ENCODE measurements at regions not wholly inside any gene's neighbourhood (a gene's known extent, or its start where the extent isn't known, plus 50 kb on each side); places are given as distances from the start of the nearest gene placed in this dataset.

DNA sequence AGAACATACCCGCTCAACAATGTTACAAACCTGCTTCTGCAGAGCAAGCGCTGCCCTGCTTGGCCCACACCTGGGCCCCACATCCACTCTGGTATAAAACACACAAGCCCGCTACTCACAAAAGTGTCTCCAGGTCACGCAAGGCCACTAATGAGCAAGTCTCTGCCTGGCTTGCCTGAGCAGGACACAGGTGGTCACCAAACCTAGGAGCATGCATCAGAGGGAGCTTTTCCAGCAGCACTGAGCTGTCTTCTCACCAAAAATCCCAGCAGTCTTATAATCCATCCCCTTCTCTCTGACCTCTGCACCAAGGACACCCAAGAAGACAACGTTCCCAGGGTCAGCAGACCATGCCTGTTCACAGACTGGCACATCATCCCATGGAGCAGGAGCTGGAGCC, 100.8 kb downstream of the DLL1 start:
- Histone ChIP-seq H3K4me1 (ENCODE audit: control insufficient read depth, insufficient read depth, low read length) (no peaks in the 10 kb centered on the region), H3K27me3 (ENCODE audit: control insufficient read depth in 1 of 2, insufficient read depth in 2 of 2, low read length in 2 of 2) (peaks cover 3% of the 10 kb centered on the region in 2 donors), H3K4me3 (ENCODE audit: low read length in 2 of 2) (no peak overlapping the region), H3K27ac (ENCODE audit: low read length) (no peak overlapping the region), H3K9ac (ENCODE audit: low read length in 2 of 2) (no peak overlapping the region), H3K36me3 (ENCODE audit: control insufficient read depth in 2 of 2, insufficient read depth in 2 of 2, low read length in 2 of 2) (no peaks in the 10 kb centered on the region), H3K9me3 (ENCODE audit: control insufficient read depth in 2 of 2, low read length in 2 of 2) (no peaks in the 10 kb centered on the region)

DNA sequence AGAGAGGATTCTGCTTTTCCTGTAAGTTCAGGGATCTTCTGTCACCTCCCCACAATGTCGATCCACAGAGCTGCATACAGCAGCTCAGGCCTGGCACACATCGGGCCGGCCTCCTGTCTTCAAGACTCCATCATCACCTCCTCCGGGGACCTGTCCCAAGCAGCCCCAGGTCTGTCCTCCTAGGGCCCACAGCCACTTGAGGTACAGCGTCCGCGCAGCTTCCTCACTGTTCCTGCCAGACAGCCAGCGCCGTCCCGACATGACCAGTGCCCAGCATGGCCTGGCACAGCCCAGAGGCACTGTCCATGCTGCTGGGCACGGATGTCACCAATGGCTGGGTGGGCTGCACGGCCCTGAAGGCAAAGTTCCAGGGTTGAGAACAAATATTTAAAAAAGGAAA, 101.6 kb downstream of the DLL1 start:
- Histone ChIP-seq H3K27me3 (ENCODE audit: control insufficient read depth in 1 of 2, insufficient read depth in 2 of 2, low read length in 2 of 2) (peaks cover 3% of the 10 kb centered on the region in 2 donors), H3K27ac (ENCODE audit: low read length) (no peak overlapping the region), H3K4me1 (ENCODE audit: control insufficient read depth, insufficient read depth, low read length) (no peaks in the 10 kb centered on the region), H3K9ac (ENCODE audit: low read length in 2 of 2) (no peak overlapping the region), H3K36me3 (ENCODE audit: control insufficient read depth in 2 of 2, insufficient read depth in 2 of 2, low read length in 2 of 2) (no peaks in the 10 kb centered on the region), H3K9me3 (ENCODE audit: control insufficient read depth in 2 of 2, low read length in 2 of 2) (no peaks in the 10 kb centered on the region), H3K4me3 (ENCODE audit: low read length in 2 of 2) (no peak overlapping the region)

- Histone ChIP-seq H3K27me3 (ENCODE audit: control insufficient read depth in 1 of 2, insufficient read depth in 2 of 2, low read length in 2 of 2) (peaks cover 3% of the 10 kb centered on the region in 2 donors), H3K4me1 (ENCODE audit: control insufficient read depth, insufficient read depth, low read length) (no peaks in the 10 kb centered on the region), H3K9me3 (ENCODE audit: control insufficient read depth in 2 of 2, low read length in 2 of 2) (no peaks in the 10 kb centered on the region), H3K27ac (ENCODE audit: low read length) (no peak overlapping the region), H3K36me3 (ENCODE audit: control insufficient read depth in 2 of 2, insufficient read depth in 2 of 2, low read length in 2 of 2) (no peaks in the 10 kb centered on the region), H3K9ac (ENCODE audit: low read length in 2 of 2) (no peak overlapping the region), H3K4me3 (ENCODE audit: low read length in 2 of 2) (no peak overlapping the region)
Measured at GRCh38 chr6:170188571-170189001, 102.3 kb downstream of the DLL1 start.

- Histone ChIP-seq H3K4me3 (ENCODE audit: low read length in 2 of 2) (no peak overlapping the region), H3K27me3 (ENCODE audit: control insufficient read depth in 1 of 2, insufficient read depth in 2 of 2, low read length in 2 of 2) (peaks cover 3% of the 10 kb centered on the region in 2 donors), H3K27ac (ENCODE audit: low read length) (no peak overlapping the region), H3K36me3 (ENCODE audit: control insufficient read depth in 2 of 2, insufficient read depth in 2 of 2, low read length in 2 of 2) (no peaks in the 10 kb centered on the region), H3K9ac (ENCODE audit: low read length in 2 of 2) (no peak overlapping the region), H3K9me3 (ENCODE audit: control insufficient read depth in 2 of 2, low read length in 2 of 2) (no peaks in the 10 kb centered on the region), H3K4me1 (ENCODE audit: control insufficient read depth, insufficient read depth, low read length) (no peaks in the 10 kb centered on the region)
Measured at GRCh38 chr6:170187669-170188566, 103.0 kb downstream of the DLL1 start.

DNA sequence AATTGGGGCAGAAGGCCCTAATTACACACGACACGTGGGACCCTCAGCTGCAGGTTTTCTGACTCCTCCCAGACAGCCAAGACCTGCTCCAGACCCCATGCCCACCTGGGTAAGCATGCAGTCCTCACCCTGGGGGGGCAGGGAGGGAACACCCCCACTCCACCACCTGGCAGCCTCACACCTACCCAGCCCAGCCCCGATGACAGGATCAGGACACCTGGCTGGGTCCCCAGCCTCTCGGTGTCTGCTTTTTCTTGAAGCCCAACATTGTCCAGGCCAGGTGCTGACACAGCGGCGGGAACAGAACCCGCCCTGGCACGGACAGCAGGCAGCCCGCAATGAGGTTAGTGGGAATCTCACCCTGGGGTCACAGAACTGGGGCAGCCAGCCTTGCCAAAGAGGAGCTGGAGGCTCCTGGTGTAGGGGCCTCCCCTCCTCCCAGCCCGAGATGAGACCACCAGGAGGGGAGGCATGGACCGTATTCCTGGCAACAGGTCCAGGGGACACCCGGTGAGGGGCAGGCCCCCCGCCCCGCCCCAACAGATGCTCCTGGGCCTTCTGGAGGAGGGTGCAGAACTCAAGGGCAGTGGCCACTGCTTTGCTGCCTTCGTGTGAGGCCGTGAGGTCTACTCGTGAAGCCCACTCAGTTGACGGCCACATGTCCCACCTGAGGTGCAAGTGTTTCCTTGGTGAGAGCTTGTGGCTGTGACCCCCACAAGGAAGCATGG, 103.8 kb downstream of the DLL1 start:
- no peak overlapping the region for H3K9ac ChIP-seq (ENCODE audit: low read length in 2 of 2)
- no peak overlapping the region for H3K27ac ChIP-seq (ENCODE audit: low read length)
- no peaks in the 10 kb centered on the region for H3K36me3 ChIP-seq (ENCODE audit: control insufficient read depth in 2 of 2, insufficient read depth in 2 of 2, low read length in 2 of 2)
- H3K27me3 ChIP-seq (ENCODE audit: control insufficient read depth in 1 of 2, insufficient read depth in 2 of 2, low read length in 2 of 2) = peaks cover 1 to 3% of the 10 kb centered on the region in 2 donors
- no peak overlapping the region for H3K4me3 ChIP-seq (ENCODE audit: low read length in 2 of 2)
- no peaks in the 10 kb centered on the region for H3K9me3 ChIP-seq (ENCODE audit: control insufficient read depth in 2 of 2, low read length in 2 of 2)
- H3K4me1 ChIP-seq (ENCODE audit: control insufficient read depth, insufficient read depth, low read length) = no peaks in the 10 kb centered on the region

DNA sequence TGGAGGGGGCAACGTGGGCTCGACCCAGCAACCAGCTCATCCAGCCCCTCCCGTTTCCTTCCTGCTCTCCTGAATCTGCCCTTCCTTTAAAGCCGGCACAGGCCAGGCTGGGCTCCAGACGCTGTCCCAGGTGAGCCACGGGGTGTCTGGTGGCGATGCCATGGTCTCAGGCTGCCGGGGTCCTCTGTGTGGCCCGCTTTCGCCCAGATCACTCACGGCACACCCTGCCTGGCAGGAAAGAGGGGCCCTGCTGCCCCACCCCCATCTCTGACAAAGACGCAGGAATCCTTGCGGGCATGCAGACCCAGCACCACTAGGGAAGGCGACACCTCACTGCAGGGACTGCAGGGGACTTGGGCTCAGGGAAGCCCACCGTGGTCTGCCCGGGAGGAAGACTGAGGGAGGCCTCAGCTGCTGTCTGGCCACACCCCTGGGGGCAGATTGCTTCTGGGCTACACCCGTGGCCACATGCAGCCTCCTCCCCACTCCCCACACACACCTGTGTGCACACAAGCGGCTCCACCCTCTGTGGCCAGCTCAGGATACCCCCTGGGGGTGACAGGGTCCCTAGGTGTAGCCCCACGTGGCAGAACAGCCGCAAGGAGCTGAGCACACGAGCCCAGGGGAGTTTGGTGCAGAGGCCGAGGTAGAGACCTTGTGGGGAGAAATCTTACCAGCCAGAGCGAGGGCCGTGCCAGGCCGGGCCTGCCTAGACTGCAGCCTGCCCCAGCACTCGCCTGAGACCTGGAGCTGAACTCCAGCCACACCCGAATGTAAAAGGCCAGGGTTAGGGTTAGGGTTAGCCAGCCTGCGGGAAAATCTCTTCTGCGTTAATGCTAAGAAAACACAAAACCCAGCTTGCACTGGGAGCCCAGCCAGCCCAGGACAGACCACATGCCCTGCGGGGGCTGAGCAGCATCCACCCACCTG, 104.6 kb downstream of the DLL1 start:
- Histone ChIP-seq H3K4me3 (ENCODE audit: low read length in 2 of 2) (no peak overlapping the region), H3K27me3 (ENCODE audit: control insufficient read depth in 1 of 2, insufficient read depth in 2 of 2, low read length in 2 of 2) (peaks cover 3% of the 10 kb centered on the region in 2 donors), H3K36me3 (ENCODE audit: control insufficient read depth in 2 of 2, insufficient read depth in 2 of 2, low read length in 2 of 2) (no peaks in the 10 kb centered on the region), H3K9ac (ENCODE audit: low read length in 2 of 2) (no peak overlapping the region), H3K9me3 (ENCODE audit: control insufficient read depth in 2 of 2, low read length in 2 of 2) (no peaks in the 10 kb centered on the region), H3K4me1 (ENCODE audit: control insufficient read depth, insufficient read depth, low read length) (no peaks in the 10 kb centered on the region), H3K27ac (ENCODE audit: low read length) (no peak overlapping the region)

DNA sequence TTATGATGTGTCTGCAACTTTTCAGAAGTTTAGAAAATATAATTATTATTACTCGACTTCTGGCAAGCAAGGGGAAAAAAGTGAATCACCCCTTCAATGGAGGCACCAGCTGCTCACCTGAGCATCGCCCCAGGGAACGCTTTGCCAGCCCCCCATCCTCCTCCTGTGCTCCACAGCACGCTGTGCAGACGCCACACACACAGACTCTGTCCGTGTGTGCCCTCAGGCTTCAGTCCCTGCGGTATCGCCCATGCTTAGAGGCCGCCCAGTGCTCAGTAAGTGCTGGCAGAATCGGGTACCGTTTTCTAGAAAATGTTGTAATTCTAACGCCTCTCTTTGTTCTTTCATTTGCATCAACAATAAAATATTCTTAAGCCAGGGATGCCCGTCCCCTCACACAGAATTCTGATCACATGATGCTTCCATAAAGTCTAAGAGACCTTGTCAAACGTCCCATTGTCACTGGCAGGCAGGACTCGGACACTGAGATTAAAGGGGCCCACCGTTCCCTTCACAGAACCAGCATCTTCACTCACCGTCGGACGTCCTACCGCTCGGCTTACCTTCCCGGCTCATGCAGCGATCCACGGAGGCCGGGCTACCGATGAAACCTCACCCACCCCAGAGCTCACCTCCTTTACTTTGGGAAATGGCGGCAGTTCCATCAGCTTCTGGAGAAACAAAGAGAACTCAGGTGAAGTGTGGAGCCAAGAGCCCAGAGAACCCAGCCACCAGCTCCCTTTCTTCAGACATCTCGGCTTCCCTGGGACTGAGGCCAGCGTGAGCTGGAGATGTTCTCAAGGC, 105.5 kb downstream of the DLL1 start:
- H3K36me3 ChIP-seq (ENCODE audit: control insufficient read depth in 2 of 2, insufficient read depth in 2 of 2, low read length in 2 of 2) = no peaks in the 10 kb centered on the region
- peaks cover 3 to 5% of the 10 kb centered on the region in 2 donors for H3K27me3 ChIP-seq (ENCODE audit: control insufficient read depth in 1 of 2, insufficient read depth in 2 of 2, low read length in 2 of 2)
- no peaks in the 10 kb centered on the region for H3K9me3 ChIP-seq (ENCODE audit: control insufficient read depth in 2 of 2, low read length in 2 of 2)
- H3K4me1 ChIP-seq (ENCODE audit: control insufficient read depth, insufficient read depth, low read length) = no peaks in the 10 kb centered on the region
- H3K4me3 ChIP-seq (ENCODE audit: low read length in 2 of 2) = no peak overlapping the region
- H3K27ac ChIP-seq (ENCODE audit: low read length) = no peak overlapping the region
- no peak overlapping the region for H3K9ac ChIP-seq (ENCODE audit: low read length in 2 of 2)

DNA sequence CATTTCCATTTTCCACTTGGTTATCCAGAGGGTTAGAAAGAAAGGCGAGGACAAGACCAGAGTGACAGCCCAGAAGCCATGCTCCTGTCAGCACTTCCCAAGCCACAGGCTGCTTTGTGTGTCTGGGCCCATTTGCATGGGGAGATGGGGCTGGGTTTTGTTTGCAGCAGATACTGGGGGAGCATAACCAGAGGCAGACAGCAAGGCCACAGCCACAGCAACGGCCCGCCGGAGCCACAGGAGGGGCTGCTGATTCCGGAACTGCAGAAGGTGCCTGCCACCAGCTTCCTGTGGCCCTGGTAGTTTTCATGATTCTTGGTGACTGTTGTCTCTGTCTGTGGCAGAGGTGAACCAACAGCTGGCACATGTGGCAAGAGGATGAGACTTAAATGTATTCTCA, 106.6 kb downstream of the DLL1 start:
- Histone ChIP-seq H3K27ac (ENCODE audit: low read length) (no peak overlapping the region), H3K4me1 (ENCODE audit: control insufficient read depth, insufficient read depth, low read length) (no peaks in the 10 kb centered on the region), H3K9me3 (ENCODE audit: control insufficient read depth in 2 of 2, low read length in 2 of 2) (no peaks in the 10 kb centered on the region), H3K36me3 (ENCODE audit: control insufficient read depth in 2 of 2, insufficient read depth in 2 of 2, low read length in 2 of 2) (no peaks in the 10 kb centered on the region), H3K9ac (ENCODE audit: low read length in 2 of 2) (no peak overlapping the region), H3K4me3 (ENCODE audit: low read length in 2 of 2) (no peak overlapping the region), H3K27me3 (ENCODE audit: control insufficient read depth in 1 of 2, insufficient read depth in 2 of 2, low read length in 2 of 2) (peaks cover 3 to 5% of the 10 kb centered on the region in 2 donors)

DNA sequence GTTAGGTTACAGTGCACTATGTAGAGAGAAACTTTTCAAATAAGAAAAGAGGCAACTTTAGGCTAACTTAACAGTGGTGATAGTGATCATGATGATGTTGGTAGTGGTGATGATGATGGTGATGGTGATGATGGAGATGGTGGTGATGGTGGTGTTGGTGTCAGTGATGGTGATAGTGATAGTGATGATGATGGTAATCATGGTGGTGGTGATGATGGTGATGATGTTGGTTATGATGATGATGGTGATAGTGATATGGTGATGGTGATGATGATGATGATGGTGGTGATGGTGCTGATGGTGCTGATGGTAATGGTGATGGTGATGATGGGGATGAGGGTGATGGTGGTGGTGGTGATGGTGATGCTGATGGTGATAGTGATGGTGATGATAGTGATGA, 107.4 kb downstream of the DLL1 start:
- Histone ChIP-seq H3K9ac (ENCODE audit: low read length in 2 of 2) (no peak overlapping the region), H3K36me3 (ENCODE audit: control insufficient read depth in 2 of 2, insufficient read depth in 2 of 2, low read length in 2 of 2) (no peaks in the 10 kb centered on the region), H3K4me3 (ENCODE audit: low read length in 2 of 2) (no peak overlapping the region), H3K27me3 (ENCODE audit: control insufficient read depth in 1 of 2, insufficient read depth in 2 of 2, low read length in 2 of 2) (peaks cover 5% of the 10 kb centered on the region in 2 donors), H3K9me3 (ENCODE audit: control insufficient read depth in 2 of 2, low read length in 2 of 2) (no peaks in the 10 kb centered on the region), H3K4me1 (ENCODE audit: control insufficient read depth, insufficient read depth, low read length) (no peaks in the 10 kb centered on the region), H3K27ac (ENCODE audit: low read length) (no peak overlapping the region)

- H3K27ac ChIP-seq (ENCODE audit: low read length) = no peak overlapping the region
- H3K4me3 ChIP-seq (ENCODE audit: low read length in 2 of 2) = no peak overlapping the region
- H3K9ac ChIP-seq (ENCODE audit: low read length in 2 of 2) = no peak overlapping the region
- H3K27me3 ChIP-seq (ENCODE audit: control insufficient read depth in 1 of 2, insufficient read depth in 2 of 2, low read length in 2 of 2) = peaks cover 5% of the 10 kb centered on the region in 2 donors
- H3K36me3 ChIP-seq (ENCODE audit: control insufficient read depth in 2 of 2, insufficient read depth in 2 of 2, low read length in 2 of 2) = no peaks in the 10 kb centered on the region
- no peaks in the 10 kb centered on the region for H3K9me3 ChIP-seq (ENCODE audit: control insufficient read depth in 2 of 2, low read length in 2 of 2)
- H3K4me1 ChIP-seq (ENCODE audit: control insufficient read depth, insufficient read depth, low read length) = no peaks in the 10 kb centered on the region
Measured at GRCh38 chr6:170182781-170183120, 108.1 kb downstream of the DLL1 start.
